Fibroblast of gingiva (primary cell): ENCODE measurements at regions not wholly inside any gene's neighbourhood (a gene's known extent, or its start where the extent isn't known, plus 50 kb on each side); places are given as distances from the start of the nearest gene placed in this dataset.
"Not testable (repeated sequence)": the region's sequence is repeated elsewhere in the genome, so short reads cannot be mapped to it uniquely, and the experiment has no call there.

Source experiments
- DNase-seq: peaks from one replicate; pipeline ENCODE4 v3.0.0-alpha.2; 2011; ENCODE audit warnings: low read depth

DNA sequence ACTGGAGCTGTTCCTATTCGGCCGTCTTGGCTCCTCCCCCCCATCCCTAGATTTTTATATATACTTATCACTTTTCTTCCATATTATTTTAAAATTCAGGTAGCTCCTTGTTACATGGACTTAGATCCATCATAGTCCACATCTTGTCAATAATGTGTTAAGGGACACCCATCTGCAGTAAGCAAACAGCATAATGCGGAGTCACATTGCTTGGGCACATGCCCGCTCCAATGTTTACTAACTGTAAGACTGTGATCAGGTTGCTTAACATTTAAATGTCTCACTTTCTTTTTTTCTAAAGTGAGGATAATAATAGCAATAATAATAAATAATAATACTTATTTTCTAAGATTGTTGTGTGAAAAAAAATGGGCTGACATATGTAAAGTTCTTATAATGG lies 303.2 kb upstream of the SOX14 start:
- DNase-seq: no peak

DNA sequence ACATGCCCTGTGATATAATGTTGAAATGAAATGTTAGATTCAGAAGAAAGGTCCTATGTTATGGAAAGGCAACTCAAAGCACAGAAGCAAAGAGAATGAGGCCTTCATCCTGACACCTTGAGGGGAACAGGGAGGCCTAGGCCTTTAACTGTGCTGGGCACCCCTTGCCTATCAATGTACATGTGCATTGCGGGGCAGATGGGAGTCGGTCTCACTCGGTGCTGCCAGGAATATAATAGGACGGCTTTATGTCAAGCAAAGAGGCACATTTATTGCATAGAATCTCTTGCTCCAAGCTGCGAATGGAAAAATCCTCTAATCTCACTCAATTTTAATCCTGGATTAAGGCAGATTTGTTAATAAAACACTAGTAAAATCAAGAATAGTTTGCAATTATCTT lies 301.0 kb upstream of the SOX14 start:
- DNase-seq: no peak

DNA sequence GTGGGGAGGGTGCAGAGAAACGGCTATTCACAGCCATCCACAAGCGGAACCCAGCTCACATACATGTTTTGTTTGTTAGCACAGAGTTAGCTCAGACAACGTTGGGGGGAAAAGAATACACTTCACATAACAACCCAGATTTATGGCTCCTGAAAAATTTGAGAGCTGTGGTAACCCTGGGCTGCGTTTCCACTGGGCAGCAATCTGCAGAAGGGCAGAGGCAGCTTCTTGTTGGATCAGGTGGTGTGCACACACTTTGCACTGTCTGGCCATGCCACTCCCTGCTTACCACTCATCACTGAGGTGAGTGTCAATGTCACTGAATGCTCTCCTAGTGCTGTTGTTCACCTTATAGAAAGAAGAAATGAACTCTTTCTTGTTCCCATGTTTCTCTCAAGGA lies 299.8 kb upstream of the SOX14 start:
- no peak for DNase-seq

DNA sequence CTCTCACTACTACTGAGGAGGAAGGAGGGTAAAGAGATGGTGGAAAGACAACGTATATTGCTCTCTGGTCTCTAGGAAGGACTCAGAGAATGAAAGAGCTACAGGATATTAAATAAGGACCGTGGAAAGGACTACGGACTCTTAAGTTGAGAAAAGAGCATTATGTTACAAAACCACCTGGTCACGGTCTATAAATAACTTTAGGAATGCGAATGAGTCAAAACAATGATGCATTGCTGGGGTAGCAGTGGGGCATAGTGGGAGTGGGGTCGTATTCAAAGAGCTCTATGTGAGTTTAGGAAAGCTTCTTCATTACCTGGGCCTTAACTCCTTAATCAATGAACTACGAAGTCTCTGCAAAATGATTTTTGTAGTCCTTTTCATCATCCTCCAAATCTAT lies 295.7 kb upstream of the SOX14 start:
- DNase-seq: no peak

DNA sequence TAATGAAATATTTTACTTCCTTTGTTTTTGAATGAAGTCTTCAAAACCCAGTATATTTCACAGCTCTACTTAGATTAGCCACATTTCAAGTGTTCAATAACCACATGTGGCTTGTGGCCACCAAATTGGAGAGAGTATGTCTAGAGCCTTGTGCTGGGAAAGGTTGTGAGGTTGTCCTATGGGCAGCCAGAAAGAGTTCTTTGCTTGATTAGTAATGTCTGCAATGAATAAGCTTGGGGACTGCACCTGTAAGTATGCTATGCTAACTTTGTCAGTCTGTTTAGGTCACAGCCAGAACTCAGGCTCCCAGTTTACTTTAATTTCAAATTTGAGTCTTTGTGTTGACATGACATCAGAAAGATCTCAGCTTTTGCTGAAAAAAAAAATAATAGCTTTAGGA lies 294.9 kb upstream of the SOX14 start:
- no peak for DNase-seq

- DNase-seq: no peak
These were observed 293.0 kb upstream of the SOX14 start for GRCh38 chr3:137471130-137471529.

DNA sequence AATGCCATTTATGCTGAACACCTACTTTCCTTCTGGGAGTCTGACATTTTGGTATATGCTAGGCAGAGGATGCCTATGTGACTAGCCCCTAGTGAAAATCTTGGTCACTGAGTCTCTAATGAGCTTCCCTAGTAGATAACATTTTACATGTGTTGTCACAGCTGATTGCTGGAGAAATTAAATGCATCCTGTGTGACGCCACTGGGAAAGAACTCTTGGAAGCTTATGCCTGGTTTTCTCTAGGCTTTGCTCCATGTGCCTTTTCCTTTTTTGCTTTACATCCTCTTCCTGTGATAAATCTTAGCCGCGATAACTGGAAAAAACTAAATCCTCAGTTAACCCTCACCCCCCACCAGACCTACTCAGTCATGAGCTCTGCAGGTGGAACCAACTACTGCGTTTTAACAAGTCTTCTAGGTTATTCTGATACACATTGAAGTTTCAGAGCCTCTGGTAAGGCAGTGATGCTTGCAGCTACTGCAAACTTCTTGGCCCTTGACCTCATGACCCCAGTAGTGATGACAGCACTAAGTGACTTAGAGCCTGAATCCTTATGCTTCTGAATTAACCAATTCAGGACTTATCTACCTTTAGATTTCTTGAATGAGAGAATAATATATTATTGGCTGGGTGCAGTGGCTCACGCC lies 292.4 kb upstream of the SOX14 start:
- DNase-seq: no peak

GRCh38 chr3:137477614-137478013 lies 286.5 kb upstream of the SOX14 start:
- DNase-seq: no peak

- DNase-seq: no peak
These were observed 254.6 kb upstream of the SOX14 start for GRCh38 chr3:137509354-137510045.

GRCh38 chr3:137511655-137512054 lies 252.5 kb upstream of the SOX14 start:
- DNase-seq: no peak

DNA sequence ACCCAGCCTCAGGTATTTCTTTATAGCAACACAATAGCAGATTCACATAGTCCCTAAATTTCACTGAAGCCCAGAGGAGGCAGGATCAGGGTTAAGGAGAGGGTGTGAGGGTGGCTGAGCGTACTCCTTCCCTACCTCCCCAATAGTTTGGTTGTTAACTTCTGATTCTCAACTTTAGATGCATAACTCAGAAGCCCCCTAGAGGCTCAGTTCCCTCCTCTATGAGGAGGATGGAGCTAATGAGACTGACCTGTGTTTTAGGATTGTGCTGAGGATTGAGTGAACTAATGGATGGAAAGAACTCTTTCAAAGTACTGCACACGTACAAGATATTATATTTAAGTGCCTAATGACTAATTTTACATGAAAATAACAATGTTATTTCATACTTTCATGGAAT lies 249.3 kb upstream of the SOX14 start:
- no peak for DNase-seq

DNA sequence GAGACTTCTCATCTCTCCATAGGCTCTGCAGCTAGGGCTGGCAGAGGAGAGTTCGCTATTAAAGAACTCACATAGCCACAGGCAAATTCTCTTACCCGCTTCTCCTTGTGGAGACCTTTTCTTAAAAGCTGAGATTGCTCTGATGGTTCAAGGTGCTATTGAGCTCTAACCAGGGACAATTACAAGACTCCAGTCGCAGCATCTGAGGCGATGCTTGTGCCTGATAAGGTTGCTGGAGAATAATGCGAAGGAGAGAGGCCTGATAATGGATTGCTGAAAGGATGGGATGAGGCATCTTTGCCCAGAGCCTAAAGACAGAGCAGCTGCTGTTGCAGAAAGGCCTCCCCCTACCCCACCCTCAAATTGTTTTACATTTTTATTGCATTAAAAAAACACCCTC lies 244.5 kb upstream of the SOX14 start:
- DNase-seq: no peak

DNA sequence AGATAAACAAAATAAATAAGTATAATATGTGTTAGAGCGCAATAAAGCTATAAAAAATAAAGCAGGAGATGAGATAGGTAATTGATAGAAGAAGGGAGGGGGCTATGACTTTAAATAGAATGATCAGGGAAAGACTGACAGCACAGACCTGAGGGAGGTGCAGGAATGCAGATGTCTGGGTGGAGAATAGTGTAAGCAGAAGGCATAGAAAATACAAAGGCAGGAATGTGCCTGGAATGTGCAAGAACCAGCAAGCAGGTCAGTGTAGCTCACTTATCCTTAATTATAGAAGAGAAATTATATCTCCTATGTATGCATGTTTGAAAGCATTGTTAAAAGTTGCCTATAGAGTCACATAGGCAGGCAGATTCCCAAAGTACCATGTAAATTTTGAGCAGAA lies 239.4 kb upstream of the SOX14 start:
- DNase-seq: no peak

- no peak for DNase-seq
These were observed 238.6 kb upstream of the SOX14 start for GRCh38 chr3:137525471-137525870.

DNA sequence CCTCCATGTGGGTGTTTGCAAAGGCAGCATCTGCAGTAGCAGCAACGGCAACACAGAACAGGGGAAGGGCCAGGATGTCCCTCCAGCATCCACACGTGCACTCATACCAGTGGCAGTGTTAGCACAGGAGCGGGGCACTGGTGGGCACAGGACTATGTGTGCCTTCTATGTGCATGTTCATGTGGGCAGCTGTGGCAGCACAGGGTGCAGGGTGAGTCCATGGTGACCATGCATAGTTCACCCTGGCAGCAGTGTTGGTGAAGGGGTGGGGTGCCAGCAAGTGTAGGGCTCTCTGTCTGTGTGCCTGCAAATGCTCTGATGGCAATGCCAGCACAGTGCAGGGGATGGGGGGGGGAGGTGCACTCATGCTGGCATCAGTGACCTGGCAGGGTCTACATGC lies 222.1 kb upstream of the SOX14 start:
- no peak for DNase-seq

GRCh38 chr3:137554242-137554641 lies 209.9 kb upstream of the SOX14 start:
- no peak for DNase-seq

DNA sequence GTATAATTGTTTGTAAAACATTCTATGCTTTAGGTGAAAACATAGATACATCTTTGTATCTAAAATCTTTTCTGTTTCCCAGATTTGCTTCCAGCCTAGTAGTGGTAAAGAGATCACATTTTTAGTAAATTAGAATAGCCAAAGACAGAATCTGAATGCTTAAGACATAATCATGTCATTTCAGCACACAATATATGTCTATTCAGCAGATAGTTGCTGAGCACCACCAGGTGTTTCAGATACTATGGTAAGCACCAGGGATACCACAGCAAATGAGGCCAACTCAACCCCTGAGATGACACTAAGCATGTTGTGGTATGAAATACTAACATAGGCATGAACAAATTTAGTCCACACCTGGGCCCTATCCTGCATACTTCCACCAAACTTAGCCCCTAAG lies 195.2 kb upstream of the SOX14 start:
- no peak for DNase-seq

DNA sequence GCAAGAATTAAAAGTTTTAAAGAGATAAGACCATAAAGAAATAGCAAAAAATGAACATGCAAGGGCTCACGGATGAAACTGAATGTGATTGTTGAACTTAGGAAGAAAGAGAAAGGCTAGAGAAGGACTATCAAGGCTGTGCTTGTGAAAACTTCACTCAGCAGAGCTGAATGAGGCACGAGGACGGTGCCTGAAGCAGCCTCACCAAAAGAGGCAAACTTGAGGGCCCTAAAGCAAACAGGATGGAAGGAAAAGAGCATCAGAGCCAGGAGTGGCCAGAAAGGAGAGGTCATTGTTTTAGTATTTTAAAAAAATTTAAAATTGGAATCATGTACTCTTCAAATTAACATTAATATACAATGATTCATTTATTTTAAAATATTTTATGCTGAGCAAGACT lies 191.2 kb upstream of the SOX14 start:
- no peak for DNase-seq

DNA sequence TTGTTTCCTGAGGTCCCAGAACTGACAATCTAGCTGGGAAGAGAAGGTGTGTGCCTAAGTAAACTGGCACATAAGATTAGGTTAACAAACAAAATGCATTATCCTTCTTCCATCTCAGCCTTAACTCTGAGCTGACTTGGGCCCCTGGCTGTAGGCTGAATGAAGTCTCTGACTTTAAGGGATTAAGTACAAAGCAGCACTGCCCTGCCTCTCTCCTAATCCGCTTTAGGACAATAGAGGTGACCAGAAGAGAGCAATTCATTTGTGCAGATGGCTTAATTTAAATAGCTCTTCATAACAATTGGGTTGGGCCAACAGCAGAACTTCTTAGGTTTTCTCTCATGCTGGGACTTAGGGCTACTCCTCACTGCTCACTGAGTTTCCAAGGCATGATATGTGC lies 181.6 kb upstream of the SOX14 start:
- DNase-seq: no peak

DNA sequence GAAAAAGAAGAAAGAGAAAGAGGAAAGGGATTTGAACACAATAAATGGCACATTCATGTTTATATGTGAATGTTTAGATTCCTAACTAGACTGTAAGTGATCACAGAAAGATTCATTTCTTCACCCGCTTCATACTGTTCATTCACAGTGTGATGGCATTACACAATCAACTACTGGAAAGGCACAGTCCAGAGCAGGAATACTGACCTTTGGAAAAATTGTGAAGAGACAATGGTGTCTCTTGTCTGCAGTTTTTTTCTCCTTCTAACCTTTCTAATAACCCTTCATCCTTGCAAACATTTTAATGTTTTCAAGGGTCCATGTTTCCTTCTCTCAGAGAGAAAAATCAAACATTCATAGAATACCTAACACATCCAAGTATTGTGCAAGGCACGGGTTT lies 180.9 kb upstream of the SOX14 start:
- DNase-seq: no peak

DNA sequence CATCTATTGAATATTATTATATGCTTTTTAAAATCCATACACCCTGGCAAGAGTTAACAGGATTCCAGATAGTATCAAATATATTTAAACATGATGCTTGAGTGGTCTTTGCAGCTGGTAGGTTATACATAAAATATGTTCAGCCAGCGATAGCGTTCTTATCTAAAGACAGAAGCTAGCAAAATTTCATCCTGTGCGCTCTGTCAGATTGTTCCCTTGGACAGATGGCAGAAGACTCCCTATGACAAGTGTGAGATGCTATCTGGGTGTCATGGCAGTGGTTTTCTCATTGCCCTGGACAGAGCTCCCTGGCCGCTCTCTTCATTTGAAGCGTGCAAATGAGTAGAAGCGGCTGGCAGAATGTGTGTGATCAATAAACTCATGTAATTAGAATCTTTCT lies 175.2 kb upstream of the SOX14 start:
- DNase-seq: no peak

DNA sequence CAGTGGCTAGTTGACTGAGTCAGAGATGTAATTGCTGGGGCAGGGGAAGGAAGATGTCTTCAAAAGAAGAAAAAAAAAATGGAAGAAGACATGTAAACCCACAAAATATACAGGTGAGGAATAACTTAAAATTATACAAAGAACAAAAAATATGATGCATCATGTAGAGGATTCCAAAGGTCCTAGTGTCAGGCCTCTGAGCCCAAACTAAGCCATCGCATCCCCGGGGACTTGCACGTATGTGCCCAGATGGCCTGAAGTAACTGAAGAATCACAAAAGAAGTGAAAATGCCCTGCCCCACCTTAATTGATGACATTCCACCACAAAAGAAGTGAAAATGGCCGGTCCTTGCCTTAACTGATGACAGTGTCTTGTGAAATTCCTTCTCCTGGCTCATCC lies 168.7 kb upstream of the SOX14 start:
- DNase-seq: not testable (repeated sequence)

DNA sequence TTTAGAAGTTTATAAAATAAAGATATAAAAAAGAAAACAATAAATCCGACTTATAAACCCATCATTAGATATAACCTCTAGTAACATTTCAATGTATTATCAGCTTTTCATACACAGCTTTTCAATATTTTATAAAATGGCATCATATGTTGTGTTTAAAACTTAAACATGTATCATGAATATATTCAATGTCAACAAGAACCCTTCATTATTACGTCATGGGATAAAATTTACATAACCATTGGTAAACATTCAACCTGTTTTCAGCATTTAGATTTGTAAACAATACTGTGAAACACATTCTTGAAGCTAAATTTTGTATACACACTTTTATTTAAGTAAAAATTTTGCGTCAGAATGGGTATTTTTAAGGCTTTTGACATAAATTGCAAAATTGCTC lies 153.4 kb upstream of the SOX14 start:
- DNase-seq: no peak

DNA sequence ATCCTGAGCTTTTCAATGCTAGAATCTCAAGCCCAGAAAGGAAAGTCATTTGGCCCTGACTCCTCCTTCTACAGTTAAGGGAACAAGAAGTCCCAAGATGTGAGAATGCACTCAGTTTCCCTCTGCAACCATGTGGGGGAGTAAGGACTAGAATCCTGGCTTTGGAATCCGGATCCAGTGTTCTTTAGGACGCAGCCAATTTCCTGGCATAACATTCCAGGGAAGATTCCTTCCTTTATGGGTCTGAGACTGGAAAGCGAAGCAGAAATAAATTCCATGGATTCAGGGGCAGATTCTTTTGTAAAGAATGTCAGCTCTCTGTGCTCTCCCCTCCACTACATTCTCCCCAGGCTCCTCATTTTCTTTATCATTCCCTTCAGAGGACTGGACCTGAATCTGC lies 151.8 kb upstream of the SOX14 start:
- no peak for DNase-seq
